ENCODE measurements at regions not wholly inside any gene's neighbourhood (a gene's known extent, or its start where the extent isn't known, plus 50 kb on each side); places are given as distances from the start of the nearest gene placed in this dataset.

DNA sequence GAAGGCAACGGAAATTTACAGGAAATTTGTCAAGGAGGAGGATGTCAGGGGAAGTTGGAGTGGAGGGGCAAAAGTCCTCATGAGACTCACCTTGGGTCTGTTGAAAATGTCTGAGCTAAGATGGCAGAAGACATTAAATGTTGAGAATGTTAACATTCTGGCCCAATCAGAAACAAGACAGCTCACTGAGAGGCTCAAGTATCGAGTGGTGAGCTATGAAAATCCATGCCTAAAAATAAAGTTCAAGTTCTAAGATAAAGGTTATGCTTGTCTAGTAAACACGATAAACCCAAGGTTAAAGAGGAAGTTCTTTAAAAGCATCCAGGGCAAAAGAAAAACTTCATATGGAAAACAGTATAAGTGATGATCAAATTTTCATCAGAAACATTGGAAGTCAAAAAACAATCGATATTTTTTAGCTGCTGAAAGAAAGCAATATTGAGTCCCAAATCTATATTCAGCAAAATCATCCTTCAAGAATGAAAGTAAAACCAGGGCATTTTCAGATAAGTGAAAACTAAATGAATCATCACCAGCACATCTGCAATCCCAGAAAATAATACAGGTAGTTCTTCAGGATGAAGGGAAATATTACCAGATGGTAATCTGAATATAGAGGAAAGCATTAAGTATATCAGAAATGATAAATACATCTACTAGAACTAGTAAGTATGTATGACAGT, 462.4 kb downstream of the TLL1 start:
- TF ChIP-seq USF2 (IDR thresholded peaks at IDR 0.05; ENCODE audit: low read length) (no peak), TEAD4 (IDR thresholded peaks at IDR 0.05; ENCODE audit: low read depth, low read length) (no peak)
